Liver (tissue), 3 donors: ENCODE measurements at regions not wholly inside any gene's neighbourhood (a gene's known extent, or its start where the extent isn't known, plus 50 kb on each side); places are given as distances from the start of the nearest gene placed in this dataset.

Source experiments
- ATF3 ChIP-seq: IDR thresholded peaks from 2 replicates; pipeline ENCODE4 v1.6.1; 2016; ENCODE audit warnings: antibody characterized with exemption
- GABPA ChIP-seq, 2 donors: IDR thresholded peaks in 1 of 2; conservative IDR thresholded peaks in 1 of 2; 2 replicates each; pipeline ENCODE4 v1.6.1; 2016; ENCODE audit warnings: antibody characterized with exemption in 2 of 2, mild to moderate bottlenecking in 1 of 2, moderate library complexity in 1 of 2
- JUND ChIP-seq, 2 donors: IDR thresholded peaks; 2 replicates each; pipeline ENCODE4 v1.6.1; 2016; ENCODE audit warnings: antibody characterized with exemption in 2 of 2
- RAD21 ChIP-seq, 2 donors: IDR thresholded peaks; 2 replicates each; pipeline ENCODE4 v1.6.1; 2016; ENCODE audit warnings: antibody characterized with exemption in 2 of 2, mild to moderate bottlenecking in 2 of 2
- REST ChIP-seq: IDR thresholded peaks from 2 replicates; pipeline ENCODE4 v1.6.1; 2016; ENCODE audit warnings: antibody characterized with exemption, mild to moderate bottlenecking
- RXRA ChIP-seq, 2 donors: IDR thresholded peaks; 2 replicates each; pipeline ENCODE4 v1.6.1; 2017 to 2018; ENCODE audit warnings: antibody characterized with exemption in 2 of 2, mild to moderate bottlenecking in 1 of 2
- SP1 ChIP-seq: IDR thresholded peaks from 2 replicates; pipeline ENCODE4 v1.6.1; 2018; ENCODE audit warnings: antibody characterized with exemption, mild to moderate bottlenecking
- YY1 ChIP-seq: IDR thresholded peaks from 2 replicates; pipeline ENCODE4 v1.6.1; 2016; ENCODE audit warnings: antibody characterized with exemption, mild to moderate bottlenecking
- TF ChIP-seq, protein P1 (sequence below): fragments of 150-350 bp; IDR thresholded peaks from 2 replicates; pipeline ENCODE4 v1.5.1; 2017; ENCODE audit warnings: improper control_type of control experiment, low read depth, low read length; ENCODE audit not compliant: missing input control
- donor health status: healthy.
- donor health status: healthy.

DNA sequence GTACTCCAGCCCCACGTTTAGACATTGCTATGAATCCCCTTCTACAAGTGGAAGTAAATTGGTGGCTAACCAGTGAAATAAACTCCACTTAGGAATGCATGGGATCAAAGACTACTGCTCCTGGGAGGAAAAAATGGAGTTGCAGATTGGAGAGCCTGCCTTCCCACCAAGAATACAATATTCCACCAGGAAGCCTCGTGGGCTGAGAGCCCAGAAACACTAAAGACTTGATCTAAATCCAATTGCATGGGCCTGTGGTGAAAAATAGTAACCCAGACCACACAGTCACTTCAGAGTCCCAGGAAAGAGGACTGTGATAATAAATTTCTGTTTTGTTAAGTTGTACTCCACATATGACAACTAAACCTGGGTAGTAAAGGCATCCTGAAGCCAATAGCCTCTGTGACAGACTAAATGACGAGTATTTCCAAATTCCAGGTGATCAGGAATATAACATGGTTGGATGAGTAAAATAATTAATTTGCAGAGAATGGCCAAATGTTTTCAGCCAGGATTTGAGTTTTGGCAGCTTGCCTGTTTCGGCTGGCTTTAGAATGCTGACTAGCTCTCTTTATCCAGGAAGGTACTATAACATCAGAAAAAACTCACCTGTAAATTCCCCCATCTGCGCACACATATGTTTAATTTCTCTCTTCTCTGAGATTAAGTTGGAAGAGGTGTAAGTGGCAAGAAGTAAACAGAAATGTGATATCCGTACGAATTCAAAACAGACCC is 480.3 kb downstream of the LIG4 start:
- TF ChIP-seq, protein P1, sequence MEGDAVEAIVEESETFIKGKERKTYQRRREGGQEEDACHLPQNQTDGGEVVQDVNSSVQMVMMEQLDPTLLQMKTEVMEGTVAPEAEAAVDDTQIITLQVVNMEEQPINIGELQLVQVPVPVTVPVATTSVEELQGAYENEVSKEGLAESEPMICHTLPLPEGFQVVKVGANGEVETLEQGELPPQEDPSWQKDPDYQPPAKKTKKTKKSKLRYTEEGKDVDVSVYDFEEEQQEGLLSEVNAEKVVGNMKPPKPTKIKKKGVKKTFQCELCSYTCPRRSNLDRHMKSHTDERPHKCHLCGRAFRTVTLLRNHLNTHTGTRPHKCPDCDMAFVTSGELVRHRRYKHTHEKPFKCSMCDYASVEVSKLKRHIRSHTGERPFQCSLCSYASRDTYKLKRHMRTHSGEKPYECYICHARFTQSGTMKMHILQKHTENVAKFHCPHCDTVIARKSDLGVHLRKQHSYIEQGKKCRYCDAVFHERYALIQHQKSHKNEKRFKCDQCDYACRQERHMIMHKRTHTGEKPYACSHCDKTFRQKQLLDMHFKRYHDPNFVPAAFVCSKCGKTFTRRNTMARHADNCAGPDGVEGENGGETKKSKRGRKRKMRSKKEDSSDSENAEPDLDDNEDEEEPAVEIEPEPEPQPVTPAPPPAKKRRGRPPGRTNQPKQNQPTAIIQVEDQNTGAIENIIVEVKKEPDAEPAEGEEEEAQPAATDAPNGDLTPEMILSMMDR = no peak
- TF ChIP-seq SP1 (no peak), YY1 (no peak), ATF3 (no peak), RXRA (IDR thresholded peaks at IDR 0.05) (no peak), JUND (IDR thresholded peaks at IDR 0.05) (no peak), RAD21 (IDR thresholded peaks at IDR 0.05) (no peak), GABPA (IDR thresholded peaks at IDR 0.05 in 1 of 2, conservative IDR thresholded peaks at IDR 0.05 in 1 of 2) (no peak), REST (no peak)
